NCI-H2196 (cell line): ENCODE measurements at regions not wholly inside any gene's neighbourhood (a gene's known extent, or its start where the extent isn't known, plus 50 kb on each side); places are given as distances from the start of the nearest gene placed in this dataset.

Source experiments
- DNase-seq: peaks from one replicate; lab custom pipeline; 2025; ENCODE audit not compliant: unreplicated experiment; lab: John Stamatoyannopoulos, UW

- no peak for DNase-seq
Observed at GRCh38 chr5:72558046-72558336, 50.8 kb upstream of the ZNF366 start.

- DNase-seq, result no peak
Observed at GRCh38 chr5:72557167-72558045, 50.2 kb upstream of the ZNF366 start.
